ENCODE measurements at regions not wholly inside any gene's neighbourhood (a gene's known extent, or its start where the extent isn't known, plus 50 kb on each side); places are given as distances from the start of the nearest gene placed in this dataset.

GRCh38 chr13:76656056-76656455 is 230.1 kb downstream of the KCTD12 start:
- no peak overlapping the region for H4K5ac ChIP-seq (ENCODE audit: insufficient read length, low read depth, low read length)
- WGBS (ENCODE audit: extremely low coverage, insufficient read length, low lambda C conversion rate), result no CpG with 5 or more reads among the region's 2 CpGs
- Mint-ChIP-seq H3K36me3 (ENCODE audit: insufficient read depth in 1 of 3, low read depth in 3 of 3) (no peaks in the 10 kb centered on the region), H3K4me1 (no peaks in the 10 kb centered on the region), H3K9me3 (no peaks in the 10 kb centered on the region), H3K27me3 (ENCODE audit: low read depth) (no peaks in the 10 kb centered on the region), H3K27ac (no peak overlapping the region), H3K4me3 (no peak overlapping the region)
- H3K14ac ChIP-seq (ENCODE audit: insufficient read depth, low read length), result no peak overlapping the region
- H4K91ac ChIP-seq (ENCODE audit: insufficient read length, low read depth, low read length), result no peak overlapping the region
- no peaks in the 10 kb centered on the region for H3K4me1 ChIP-seq (ENCODE audit: insufficient read depth, low read length)
- H3K23me2 ChIP-seq (ENCODE audit: insufficient read length, low read depth, low read length, poor library complexity, severe bottlenecking), result no peaks in the 10 kb centered on the region
- no peak overlapping the region for H2BK5ac ChIP-seq (ENCODE audit: insufficient read length, low read length)
- H3K23ac ChIP-seq (ENCODE audit: insufficient read length, low read depth, low read length), result no peak overlapping the region
- H2AFZ ChIP-seq (ENCODE audit: low read length), result no peak overlapping the region
- no peaks in the 10 kb centered on the region for H3K9me3 ChIP-seq (ENCODE audit: control insufficient read depth, low read depth, low read length)
- H3K27me3 ChIP-seq (ENCODE audit: insufficient read depth, low read length), result no peaks in the 10 kb centered on the region
- no peak overlapping the region for H3K56ac ChIP-seq (ENCODE audit: insufficient read length, low read depth, low read length)
- H3K18ac ChIP-seq (ENCODE audit: insufficient read length, low read depth, low read length), result no peak overlapping the region
- H3T11ph ChIP-seq (ENCODE audit: low read length), result no peak overlapping the region
- no peak overlapping the region for H2BK15ac ChIP-seq (ENCODE audit: low read depth, low read length)
- H2AK5ac ChIP-seq (ENCODE audit: insufficient read length, low read length), result no peak overlapping the region
- DNase-seq, result no peak
- TF ChIP-seq CTCF (conservative IDR thresholded peaks at IDR 0.05), result no peak
- H3K27ac ChIP-seq (ENCODE audit: insufficient read length, low read depth, low read length), result no peak overlapping the region
- no peak overlapping the region for H3K4ac ChIP-seq (ENCODE audit: low read depth, low read length)
- no peak overlapping the region for H2BK120ac ChIP-seq (ENCODE audit: low read depth, low read length, poor library complexity, severe bottlenecking)
- no peaks in the 10 kb centered on the region for H3K79me2 ChIP-seq (ENCODE audit: insufficient read depth, low read length)
- no peaks in the 10 kb centered on the region for H3K79me1 ChIP-seq (ENCODE audit: insufficient read depth, low read depth, low read length, poor library complexity, severe bottlenecking)
- no peak overlapping the region for H2BK20ac ChIP-seq (ENCODE audit: low read depth, low read length, poor library complexity, severe bottlenecking)
- H4K8ac ChIP-seq (replicated peaks; ENCODE audit: insufficient read length, low read depth, low read length), result no peak overlapping the region
- no peak overlapping the region for H3K4me2 ChIP-seq (ENCODE audit: insufficient read depth, insufficient read length, low read length)
- H3K9ac ChIP-seq (ENCODE audit: extremely low read depth, insufficient read length, low read length), result no peak overlapping the region
- no peaks in the 10 kb centered on the region for H4K20me1 ChIP-seq (ENCODE audit: control insufficient read depth, insufficient read depth, insufficient read length)
- H2BK12ac ChIP-seq (ENCODE audit: insufficient read length, low read depth, low read length), result no peak overlapping the region
